HG03139 (cell line): ENCODE measurements at regions not wholly inside any gene's neighbourhood (a gene's known extent, or its start where the extent isn't known, plus 50 kb on each side); places are given as distances from the start of the nearest gene placed in this dataset.
"Not testable (repeated sequence)": the region's sequence is repeated elsewhere in the genome, so short reads cannot be mapped to it uniquely, and the experiment has no call there.

Experiments used
- ATAC-seq: cut with Tn5 transposase; IDR thresholded peaks from one replicate; pipeline ENCODE4 v1.9.1; 2021; ENCODE audit not compliant: unreplicated experiment

- no peak for ATAC-seq
These were observed 817.9 kb upstream of the NEGR1 start for GRCh38 chr1:73100216-73100615.

- ATAC-seq, result no peak
These were observed 815.6 kb upstream of the NEGR1 start for GRCh38 chr1:73097917-73098316.

DNA sequence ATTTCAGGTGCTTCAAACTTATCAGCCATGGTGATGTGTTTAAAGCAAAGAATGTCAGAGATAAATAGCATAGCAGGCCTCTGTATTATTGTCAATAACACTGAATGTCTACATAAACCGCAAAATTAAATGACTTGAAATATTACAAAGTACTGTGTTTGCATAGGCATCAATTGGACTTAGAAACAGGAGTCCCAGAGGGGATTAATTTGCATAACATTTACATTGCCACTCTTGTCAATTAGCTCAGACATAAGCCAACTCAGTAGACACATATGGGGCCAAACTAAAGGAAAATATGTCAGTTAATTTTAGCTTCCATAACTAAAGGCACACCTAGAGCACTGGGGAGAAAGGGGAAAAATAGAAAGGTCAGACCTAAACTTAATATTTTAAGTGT, 814.5 kb upstream of the NEGR1 start:
- ATAC-seq, result no peak

GRCh38 chr1:73092383-73092782, 810.0 kb upstream of the NEGR1 start:
- ATAC-seq, result no peak

DNA sequence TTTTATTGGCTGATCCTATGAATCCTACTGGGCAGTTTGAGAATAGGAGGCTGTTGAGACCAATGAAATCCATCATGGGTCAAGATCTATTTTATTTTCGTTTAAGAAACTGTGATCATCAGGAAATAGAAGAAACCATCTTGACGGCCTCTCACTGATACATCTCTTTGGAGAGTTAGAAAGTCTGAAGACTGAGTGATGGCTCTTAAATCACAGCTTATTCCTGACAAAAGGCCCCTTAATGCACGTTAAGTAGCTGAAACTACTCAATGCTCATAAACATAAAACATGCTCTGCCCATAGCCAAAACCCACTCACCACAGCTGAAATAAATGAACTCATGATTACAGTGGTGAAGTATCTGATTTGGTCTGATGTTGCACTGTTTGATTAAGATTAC, 784.5 kb upstream of the NEGR1 start:
- ATAC-seq, result no peak

- no peak for ATAC-seq
These were observed 783.2 kb upstream of the NEGR1 start for GRCh38 chr1:73065339-73066041.

DNA sequence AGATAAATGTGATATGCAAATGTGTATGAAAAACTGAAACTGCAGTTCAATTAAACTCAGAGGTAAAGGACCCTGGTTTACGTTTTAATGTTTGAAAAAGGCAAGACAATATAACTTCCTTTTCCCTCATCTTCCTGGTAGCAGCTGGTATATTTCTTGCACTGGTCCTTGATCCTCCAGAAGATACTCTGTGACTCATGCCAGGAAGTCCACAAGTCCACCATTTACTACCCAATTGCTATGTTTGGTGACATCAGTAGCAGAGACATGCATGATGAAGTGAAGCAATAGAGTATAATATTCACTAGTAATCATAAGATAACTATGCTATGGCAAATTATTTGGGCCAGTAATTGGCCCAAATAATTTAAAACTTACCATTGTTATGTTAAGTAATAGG, 774.5 kb upstream of the NEGR1 start:
- no peak for ATAC-seq

DNA sequence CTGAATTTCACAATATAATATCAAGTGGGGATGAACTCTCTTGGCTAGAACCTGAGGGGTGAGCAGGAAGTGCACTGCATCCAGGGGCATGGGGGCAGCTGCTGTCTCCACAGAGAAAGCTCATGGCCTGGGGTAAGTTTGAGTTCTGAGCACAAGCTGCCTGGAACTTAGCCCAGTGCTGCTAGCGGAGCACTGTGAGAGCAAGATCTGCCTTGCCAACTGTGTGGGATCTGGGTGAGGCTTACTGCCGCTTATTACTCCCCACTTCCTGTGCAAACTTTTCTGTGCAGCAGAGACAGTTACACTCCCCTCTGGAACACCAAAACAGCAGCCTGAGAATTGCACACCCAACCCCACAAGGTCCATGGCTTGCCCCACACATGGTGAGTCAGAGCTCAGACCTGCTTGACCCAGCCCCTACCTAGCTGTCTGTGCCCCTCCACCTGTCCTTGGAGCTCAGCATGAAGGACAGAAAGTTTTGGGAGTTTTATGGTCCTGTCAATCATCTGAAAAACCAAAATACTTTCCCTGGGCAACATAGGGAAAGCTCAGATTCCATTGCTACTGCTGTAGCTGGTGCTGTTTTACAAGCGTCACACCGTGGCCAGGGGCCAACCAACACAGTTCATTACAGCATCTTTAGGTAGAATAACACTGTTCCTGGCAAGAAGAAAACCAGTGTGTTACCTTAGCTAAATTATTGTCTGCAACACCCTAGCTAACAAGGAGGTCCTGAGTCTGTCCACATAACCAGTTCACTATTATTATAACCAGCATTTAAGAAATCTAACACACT, 762.1 kb upstream of the NEGR1 start:
- no peak for ATAC-seq

- ATAC-seq, result no peak
These were observed 760.1 kb upstream of the NEGR1 start for GRCh38 chr1:73042403-73042802.

GRCh38 chr1:73040811-73041210, 758.5 kb upstream of the NEGR1 start:
- no peak for ATAC-seq

GRCh38 chr1:73034271-73034670, 751.9 kb upstream of the NEGR1 start:
- ATAC-seq, result no peak

GRCh38 chr1:73033640-73034039, 751.3 kb upstream of the NEGR1 start:
- no peak for ATAC-seq

GRCh38 chr1:73029571-73029970, 747.2 kb upstream of the NEGR1 start:
- no peak for ATAC-seq

DNA sequence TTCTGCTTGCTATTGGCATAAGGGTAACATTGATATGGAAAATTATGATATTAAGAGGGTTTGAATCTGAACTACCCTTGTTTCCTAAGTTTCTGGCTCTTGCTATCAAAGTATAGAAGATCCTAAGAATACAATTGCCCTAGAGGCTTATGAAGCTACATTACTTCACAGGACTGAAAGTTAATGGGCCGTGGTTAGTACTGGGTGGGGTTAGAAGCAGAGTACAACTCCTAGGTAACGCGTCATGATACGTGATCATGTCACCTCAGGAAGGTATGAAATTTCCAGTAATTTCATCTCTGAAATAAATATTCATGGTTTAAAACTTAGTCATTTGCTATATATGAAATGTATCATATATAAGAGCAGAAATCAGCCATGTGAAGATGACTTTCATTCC, 743.8 kb upstream of the NEGR1 start:
- ATAC-seq, result no peak

- no peak for ATAC-seq
These were observed 727.6 kb upstream of the NEGR1 start for GRCh38 chr1:73009938-73010337.

DNA sequence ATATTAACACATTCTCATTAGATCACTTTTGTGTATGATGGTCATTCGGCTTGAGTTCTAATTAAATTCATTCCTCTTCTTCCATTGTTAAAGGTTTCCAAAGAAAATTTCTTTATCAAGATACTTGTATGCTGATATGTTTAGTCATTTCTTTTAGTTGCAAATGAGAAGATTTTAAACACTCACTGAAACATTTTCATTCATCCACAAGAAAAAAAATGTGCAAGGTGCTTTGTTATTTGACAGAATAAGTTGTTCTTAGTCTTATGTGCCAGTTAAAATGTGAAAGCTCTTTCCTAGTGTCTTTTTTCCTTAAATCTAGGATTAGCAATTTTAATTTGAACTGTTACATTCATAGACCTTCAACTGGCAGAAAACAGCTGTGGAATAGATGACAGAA, 727.0 kb upstream of the NEGR1 start:
- ATAC-seq, result no peak

- no peak for ATAC-seq
These were observed 715.3 kb upstream of the NEGR1 start for GRCh38 chr1:72997624-72998023.

DNA sequence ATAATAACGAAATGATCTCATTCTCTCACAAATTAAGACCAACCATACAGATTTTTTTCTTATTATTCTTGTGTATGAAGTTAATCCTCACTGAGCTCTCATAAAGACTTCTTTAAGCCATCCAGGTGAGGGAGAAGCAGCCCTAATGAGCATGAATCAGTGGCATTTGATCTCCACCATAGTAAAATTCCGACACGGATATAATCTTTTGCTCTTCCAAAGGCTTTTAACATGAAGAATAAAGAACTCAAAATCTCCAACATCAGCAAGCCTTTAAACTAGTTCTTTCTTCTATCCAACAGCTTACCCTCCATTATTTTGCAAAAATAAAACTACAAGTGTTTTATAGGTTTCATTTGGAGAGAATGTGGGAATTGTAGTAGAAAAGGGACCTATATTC, 714.7 kb upstream of the NEGR1 start:
- ATAC-seq, result no peak

DNA sequence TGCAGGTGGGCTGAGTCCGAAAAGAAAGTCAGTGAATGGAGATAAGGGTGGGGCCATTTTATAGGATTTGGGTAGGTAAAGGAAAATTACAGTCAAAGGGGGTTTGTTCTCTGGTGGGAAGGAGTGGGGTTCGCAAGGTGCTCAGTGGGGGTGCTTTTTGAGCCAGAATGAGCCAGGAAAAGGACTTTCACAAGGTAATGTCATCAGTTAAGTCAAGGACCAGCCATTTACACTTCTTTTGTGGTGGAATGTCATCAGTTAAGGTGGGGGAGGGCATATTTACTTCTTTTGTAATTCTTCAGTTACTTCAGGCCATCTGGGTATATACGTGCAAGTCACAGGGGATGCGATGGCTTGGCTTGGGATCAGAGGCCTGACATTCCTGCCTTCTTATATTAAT, 705.5 kb upstream of the NEGR1 start:
- not testable (repeated sequence) for ATAC-seq

GRCh38 chr1:72986591-72987290, 704.4 kb upstream of the NEGR1 start:
- ATAC-seq, result no peak

GRCh38 chr1:72985024-72985423, 702.7 kb upstream of the NEGR1 start:
- not testable (repeated sequence) for ATAC-seq

GRCh38 chr1:72983011-72983410, 700.7 kb upstream of the NEGR1 start:
- ATAC-seq, result not testable (repeated sequence)
